ENCODE measurements at regions not wholly inside any gene's neighbourhood (a gene's known extent, or its start where the extent isn't known, plus 50 kb on each side); places are given as distances from the start of the nearest gene placed in this dataset.

DNA sequence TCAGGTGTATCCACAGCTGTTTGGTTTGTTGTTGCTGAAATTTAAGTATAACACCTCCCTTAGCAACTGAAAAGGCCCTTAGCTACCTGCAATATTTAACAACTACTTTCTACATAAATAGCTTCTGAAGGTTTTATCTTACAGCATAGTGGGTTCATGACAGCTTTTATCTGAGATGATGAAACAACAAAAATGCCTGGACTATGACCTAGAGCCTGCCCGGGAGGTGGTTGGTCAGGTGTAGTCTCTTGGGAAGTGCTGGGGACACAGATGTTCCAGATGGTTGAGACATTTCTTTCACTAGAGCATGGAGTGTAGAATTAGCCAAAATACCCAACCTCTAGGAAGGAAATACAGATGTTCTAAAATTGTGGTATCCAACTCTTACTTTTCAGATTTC lies 705.4 kb downstream of the MAFB start:
- TF ChIP-seq, protein P1, sequence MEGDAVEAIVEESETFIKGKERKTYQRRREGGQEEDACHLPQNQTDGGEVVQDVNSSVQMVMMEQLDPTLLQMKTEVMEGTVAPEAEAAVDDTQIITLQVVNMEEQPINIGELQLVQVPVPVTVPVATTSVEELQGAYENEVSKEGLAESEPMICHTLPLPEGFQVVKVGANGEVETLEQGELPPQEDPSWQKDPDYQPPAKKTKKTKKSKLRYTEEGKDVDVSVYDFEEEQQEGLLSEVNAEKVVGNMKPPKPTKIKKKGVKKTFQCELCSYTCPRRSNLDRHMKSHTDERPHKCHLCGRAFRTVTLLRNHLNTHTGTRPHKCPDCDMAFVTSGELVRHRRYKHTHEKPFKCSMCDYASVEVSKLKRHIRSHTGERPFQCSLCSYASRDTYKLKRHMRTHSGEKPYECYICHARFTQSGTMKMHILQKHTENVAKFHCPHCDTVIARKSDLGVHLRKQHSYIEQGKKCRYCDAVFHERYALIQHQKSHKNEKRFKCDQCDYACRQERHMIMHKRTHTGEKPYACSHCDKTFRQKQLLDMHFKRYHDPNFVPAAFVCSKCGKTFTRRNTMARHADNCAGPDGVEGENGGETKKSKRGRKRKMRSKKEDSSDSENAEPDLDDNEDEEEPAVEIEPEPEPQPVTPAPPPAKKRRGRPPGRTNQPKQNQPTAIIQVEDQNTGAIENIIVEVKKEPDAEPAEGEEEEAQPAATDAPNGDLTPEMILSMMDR (IDR thresholded peaks at IDR 0.05) = no peak
- H3K27ac ChIP-seq = no peak overlapping the region
- no peak overlapping the region for H3K4me3 ChIP-seq
- no peak for DNase-seq (ENCODE audit: low spot score)

DNA sequence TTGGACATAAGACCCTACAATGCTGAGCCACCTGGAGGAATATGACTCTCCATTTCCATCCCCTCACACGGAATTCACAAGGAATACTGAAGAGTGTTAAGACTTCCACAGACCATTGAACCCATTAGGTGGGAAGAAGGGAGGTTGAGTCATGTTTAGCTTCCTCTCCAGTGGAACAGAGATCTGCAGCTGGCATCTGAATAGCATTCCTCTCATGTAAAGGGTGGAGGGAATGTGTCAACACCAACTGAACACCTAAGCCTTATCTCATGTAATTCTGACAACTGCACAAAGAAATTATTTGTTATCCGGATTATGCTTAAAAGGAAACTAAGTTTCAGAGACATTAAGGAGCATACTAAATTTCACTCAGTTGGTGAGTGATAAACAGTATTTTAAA lies 705.9 kb downstream of the MAFB start:
- Histone ChIP-seq H3K27ac (no peak overlapping the region), H3K4me3 (no peak overlapping the region)
- DNase-seq (ENCODE audit: low spot score) = no peak
- TF ChIP-seq, protein P1 (IDR thresholded peaks at IDR 0.05) = no peak

DNA sequence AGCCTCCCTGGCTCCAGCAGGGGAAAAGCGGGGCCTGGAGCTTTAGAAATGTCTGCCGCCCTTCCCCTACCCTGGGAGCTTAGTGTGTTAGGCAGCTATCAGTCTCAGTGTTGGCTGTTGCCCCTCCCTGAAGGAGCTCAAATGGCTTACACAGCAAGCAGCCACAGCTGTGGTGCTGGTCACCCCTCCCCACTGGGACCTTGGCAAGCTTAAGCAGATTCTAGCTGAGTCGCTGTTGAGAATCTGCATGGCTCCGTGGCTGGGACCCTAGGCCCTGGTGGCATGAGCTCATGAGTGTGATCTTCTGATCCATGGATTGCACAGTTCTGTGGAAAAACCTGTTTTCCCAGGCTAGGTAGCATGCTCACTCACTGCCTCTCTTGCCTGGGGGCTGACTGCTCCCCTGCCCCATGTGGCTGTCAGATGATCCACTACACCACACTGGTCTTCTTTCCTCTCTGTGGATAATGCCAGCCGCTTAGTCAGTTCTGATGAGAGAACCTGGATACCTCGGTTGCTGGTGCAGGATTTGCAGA lies 714.0 kb downstream of the MAFB start:
- no peak overlapping the region for H3K27ac ChIP-seq
- no peak for DNase-seq (ENCODE audit: low spot score)
- no peak overlapping the region for H3K4me3 ChIP-seq
- TF ChIP-seq, protein P1 (IDR thresholded peaks at IDR 0.05) = no peak

- H3K4me3 ChIP-seq = no peak overlapping the region
- DNase-seq (ENCODE audit: low spot score) = no peak
- TF ChIP-seq, protein P1 (IDR thresholded peaks at IDR 0.05) = no peak
- H3K27ac ChIP-seq = no peak overlapping the region
Measured at GRCh38 chr20:39968495-39968894, 720.5 kb downstream of the MAFB start.

DNA sequence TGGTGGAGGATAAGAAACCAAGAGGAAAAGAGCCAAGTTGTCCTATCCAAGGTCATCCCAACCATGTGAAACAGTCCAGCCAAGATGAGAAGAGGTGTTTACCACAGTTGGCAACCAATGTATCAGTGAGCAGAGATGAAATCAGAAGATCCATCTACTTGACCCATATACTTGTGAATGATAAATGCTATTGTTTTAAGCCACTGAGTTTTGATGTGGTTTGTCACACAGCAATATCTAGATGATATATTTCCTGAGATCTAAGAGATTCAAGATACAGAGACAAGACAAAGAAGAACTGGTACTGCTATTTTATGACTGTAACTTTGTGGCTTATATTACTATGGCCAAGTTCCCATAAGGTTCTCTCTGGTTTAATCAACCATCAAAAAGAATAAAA lies 721.2 kb downstream of the MAFB start:
- Histone ChIP-seq H3K27ac (no peak overlapping the region), H3K4me3 (no peak overlapping the region)
- DNase-seq (ENCODE audit: low spot score) = no peak
- TF ChIP-seq, protein P1 (IDR thresholded peaks at IDR 0.05) = no peak

DNA sequence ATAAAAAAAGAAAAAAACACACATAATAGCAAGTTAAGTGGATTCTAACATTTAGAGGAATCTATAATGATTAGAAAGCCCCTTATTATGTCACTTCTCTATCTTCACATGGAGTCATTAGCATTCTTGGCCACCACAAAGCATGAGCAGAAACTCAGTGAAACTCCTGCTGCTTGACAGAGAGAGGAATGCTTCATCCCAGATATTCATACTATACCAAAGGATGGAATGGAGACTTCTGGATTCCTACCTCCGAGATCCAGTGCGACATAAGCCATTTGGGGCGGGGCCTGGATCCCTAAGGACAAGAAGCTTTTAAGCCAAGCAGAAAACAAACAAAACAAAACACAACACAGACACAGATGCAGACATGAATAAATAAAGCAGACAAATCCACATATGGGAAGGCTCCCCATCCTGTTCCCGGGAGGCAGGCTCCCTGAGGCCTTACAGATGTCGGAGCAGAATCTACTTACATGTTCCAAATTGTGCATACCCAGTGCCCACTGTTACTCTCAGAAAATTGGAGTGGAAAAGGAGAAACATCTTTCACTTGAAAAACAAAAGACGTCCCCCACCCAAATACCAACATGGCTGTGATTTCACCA lies 727.3 kb downstream of the MAFB start:
- DNase-seq (ENCODE audit: low spot score) = no peak
- Histone ChIP-seq H3K4me3 (no peak overlapping the region), H3K27ac (no peak overlapping the region)
- TF ChIP-seq, protein P1 (IDR thresholded peaks at IDR 0.05) = no peak

Data from coronary artery (tissue), 2 donors.